Neuronal stem cell (in vitro differentiated cells): ENCODE measurements at regions not wholly inside any gene's neighbourhood (a gene's known extent, or its start where the extent isn't known, plus 50 kb on each side); places are given as distances from the start of the nearest gene placed in this dataset.

Experiments used
- DNase-seq: peaks from one replicate; pipeline ENCODE4 v3.0.0-alpha.2; 2013; ENCODE audit warnings: low spot score
- H2AFZ ChIP-seq: one replicate; pipeline ENCODE4 v1.6.1; 2013; ENCODE audit warnings: mild to moderate bottlenecking, low read length, inconsistent platforms
- H2AK5ac ChIP-seq: 2 replicates; pipeline ENCODE4 v1.6.1; 2013; ENCODE audit warnings: low read depth, mild to moderate bottlenecking, inconsistent platforms, low read length, moderate library complexity, mixed read lengths
- H2BK120ac ChIP-seq: 2 replicates; pipeline ENCODE4 v1.6.1; 2013; ENCODE audit warnings: low read depth, mild to moderate bottlenecking, inconsistent platforms, low read length, moderate library complexity, mixed read lengths
- H2BK12ac ChIP-seq: one replicate; pipeline ENCODE4 v1.6.1; 2013; ENCODE audit warnings: low read length, inconsistent platforms
- H2BK15ac ChIP-seq: 2 replicates; pipeline ENCODE4 v1.6.1; 2013; ENCODE audit warnings: mild to moderate bottlenecking, low read length, inconsistent platforms, mixed read lengths
- H2BK5ac ChIP-seq: one replicate; pipeline ENCODE4 v1.6.1; 2013; ENCODE audit warnings: inconsistent platforms, mild to moderate bottlenecking, low read length, moderate library complexity
- H3K14ac ChIP-seq: one replicate; pipeline ENCODE4 v1.6.1; 2013; ENCODE audit warnings: low read length, inconsistent platforms
- H3K18ac ChIP-seq: 2 replicates; pipeline ENCODE4 v1.6.1; 2013; ENCODE audit warnings: low read length, inconsistent platforms
- H3K23ac ChIP-seq: 2 replicates; pipeline ENCODE4 v1.6.1; 2013; ENCODE audit warnings: low read depth, mild to moderate bottlenecking, mixed read lengths, low read length, inconsistent platforms; ENCODE audit not compliant: poor library complexity
- H3K27ac ChIP-seq: replicated peaks from 3 replicates; pipeline ENCODE4 v1.5.1; 2013; ENCODE audit warnings: low read length, inconsistent platforms
- H3K27me3 ChIP-seq, 3 experiments: 2 replicates each; pipeline ENCODE4 v1.6.1; 2013; ENCODE audit warnings: low read length in 3 of 3, mild to moderate bottlenecking in 2 of 3, inconsistent platforms in 1 of 3, low read depth in 1 of 3, mixed read lengths in 1 of 3, moderate library complexity in 1 of 3; ENCODE audit not compliant: control insufficient read depth in 3 of 3, insufficient read depth in 3 of 3
- H3K36me3 ChIP-seq, 2 donors: replicated peaks in 1 of 2; 2 replicates each; pipeline ENCODE4 v1.6.1; 2013; ENCODE audit warnings: low read length in 2 of 2; ENCODE audit not compliant: control insufficient read depth in 2 of 2, insufficient read depth in 2 of 2
- H3K4ac ChIP-seq: 2 replicates; pipeline ENCODE4 v1.6.1; 2013; ENCODE audit warnings: inconsistent platforms, mild to moderate bottlenecking, low read length, moderate library complexity
- H3K4me1 ChIP-seq, 2 donors: 1 replicate in 1 of 2; 2 replicates in 1 of 2; pipeline ENCODE4 v1.6.1; 2013; ENCODE audit warnings: low read length in 2 of 2, low read depth in 1 of 2; ENCODE audit not compliant: control insufficient read depth in 2 of 2, insufficient read depth in 1 of 2
- H3K4me2 ChIP-seq: one replicate; pipeline ENCODE4 v1.6.1; 2013; ENCODE audit warnings: mild to moderate bottlenecking, low read length, inconsistent platforms; ENCODE audit not compliant: insufficient read depth, poor library complexity, severe bottlenecking
- H3K4me3 ChIP-seq, 2 donors: 2 replicates each; pipeline ENCODE4 v1.5.1; 2013; ENCODE audit warnings: low read length in 2 of 2, mild to moderate bottlenecking in 2 of 2, inconsistent platforms in 1 of 2, moderate library complexity in 1 of 2
- H3K79me1 ChIP-seq: one replicate; pipeline ENCODE4 v1.6.1; 2013; ENCODE audit warnings: low read depth, mild to moderate bottlenecking, inconsistent platforms, low read length, moderate library complexity
- H3K9ac ChIP-seq: one replicate; pipeline ENCODE4 v1.6.1; 2013; ENCODE audit warnings: mild to moderate bottlenecking, low read depth, low read length, inconsistent platforms; ENCODE audit not compliant: poor library complexity
- H3K9me3 ChIP-seq, 2 donors: replicated peaks in 1 of 2; 2 replicates each; pipeline versions ENCODE3 to v1.6.1; 2013; ENCODE audit warnings: low read length in 2 of 2, mild to moderate bottlenecking in 2 of 2, inconsistent platforms in 1 of 2, low read depth in 1 of 2, mixed read lengths in 1 of 2, moderate library complexity in 1 of 2; ENCODE audit not compliant: control insufficient read depth in 2 of 2, insufficient read depth in 1 of 2
- H4K8ac ChIP-seq: one replicate; pipeline ENCODE4 v1.6.1; 2013; ENCODE audit warnings: low read depth, mild to moderate bottlenecking, inconsistent platforms, low read length, moderate library complexity
- H4K91ac ChIP-seq: one replicate; pipeline ENCODE4 v1.6.1; 2013; ENCODE audit warnings: low read length, low read depth, mild to moderate bottlenecking, inconsistent platforms; ENCODE audit not compliant: poor library complexity
- WGBS, 2 donors: extraction: QIAGEN DNeasy Blood & Tissue Kit; methylation state at CpG; one replicate each; pipeline ENCODE4 v1.1.7; 2013; ENCODE audit warnings: missing lambda C conversion rate in 2 of 2, mixed read lengths in 1 of 2; ENCODE audit not compliant: insufficient read length in 2 of 2, insufficient replicate concordance in 1 of 2; ENCODE audit errors: extremely low coverage in 2 of 2; 5-methylcytosine and 5-hydroxymethylcytosine counted together

- H3K27me3 ChIP-seq: no peaks in the 10 kb centered on the region
- peak overlapping the region; percentile 40 for H2AFZ ChIP-seq
- H3K18ac ChIP-seq: no peak overlapping the region
- H3K9me3 ChIP-seq: peaks cover 0 to 71% of the 10 kb centered on the region in 2 donors
- H3K4me1 ChIP-seq: no peaks in the 10 kb centered on the region
- H2AK5ac ChIP-seq: no peak overlapping the region
- H2BK12ac ChIP-seq: no peak overlapping the region
- H3K79me1 ChIP-seq: peaks cover 5% of the 10 kb centered on the region
- H2BK5ac ChIP-seq: no peak overlapping the region
- no peak overlapping the region for H3K14ac ChIP-seq
- no peak for DNase-seq
- H4K8ac ChIP-seq: no peak overlapping the region
- no peak overlapping the region for H3K23ac ChIP-seq
- no peak overlapping the region for H2BK120ac ChIP-seq
- H2BK15ac ChIP-seq: no peak overlapping the region
- H3K4ac ChIP-seq: no peak overlapping the region
- no peak overlapping the region for H3K4me2 ChIP-seq
- H3K4me3 ChIP-seq: peak overlapping the region in 1 of 2 donors; percentile 46
- no CpG with 5 or more reads among the region's 53 CpGs for WGBS, 2 donors
- no peak overlapping the region for H3K9ac ChIP-seq
- H3K36me3 ChIP-seq: no peaks in the 10 kb centered on the region
- no peak overlapping the region for H3K27ac ChIP-seq
- H4K91ac ChIP-seq: no peak overlapping the region
Measured at GRCh38 chr12:38152816-38153736, 163.5 kb upstream of the ALG10B start.

DNA sequence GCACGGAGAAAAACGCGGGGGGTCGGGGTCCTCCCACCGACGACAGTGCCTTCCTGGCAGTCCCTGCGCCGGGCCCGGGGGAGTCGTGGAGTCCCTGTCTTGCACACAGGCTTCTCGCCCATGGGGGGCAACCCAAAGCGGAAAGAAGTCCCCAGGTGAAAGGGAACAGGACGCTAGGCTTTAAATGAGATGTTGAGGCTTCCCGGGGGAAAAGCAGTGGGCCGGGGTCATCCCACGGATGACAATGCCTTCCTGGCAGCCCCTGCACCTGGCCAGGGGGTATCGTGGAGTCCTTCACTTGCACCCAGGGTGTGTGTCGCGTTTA is 162.9 kb upstream of the ALG10B start:
- no peak overlapping the region for H3K14ac ChIP-seq
- WGBS, 2 donors: no CpG with 5 or more reads among the region's 19 CpGs
- H4K8ac ChIP-seq: no peak overlapping the region

DNA sequence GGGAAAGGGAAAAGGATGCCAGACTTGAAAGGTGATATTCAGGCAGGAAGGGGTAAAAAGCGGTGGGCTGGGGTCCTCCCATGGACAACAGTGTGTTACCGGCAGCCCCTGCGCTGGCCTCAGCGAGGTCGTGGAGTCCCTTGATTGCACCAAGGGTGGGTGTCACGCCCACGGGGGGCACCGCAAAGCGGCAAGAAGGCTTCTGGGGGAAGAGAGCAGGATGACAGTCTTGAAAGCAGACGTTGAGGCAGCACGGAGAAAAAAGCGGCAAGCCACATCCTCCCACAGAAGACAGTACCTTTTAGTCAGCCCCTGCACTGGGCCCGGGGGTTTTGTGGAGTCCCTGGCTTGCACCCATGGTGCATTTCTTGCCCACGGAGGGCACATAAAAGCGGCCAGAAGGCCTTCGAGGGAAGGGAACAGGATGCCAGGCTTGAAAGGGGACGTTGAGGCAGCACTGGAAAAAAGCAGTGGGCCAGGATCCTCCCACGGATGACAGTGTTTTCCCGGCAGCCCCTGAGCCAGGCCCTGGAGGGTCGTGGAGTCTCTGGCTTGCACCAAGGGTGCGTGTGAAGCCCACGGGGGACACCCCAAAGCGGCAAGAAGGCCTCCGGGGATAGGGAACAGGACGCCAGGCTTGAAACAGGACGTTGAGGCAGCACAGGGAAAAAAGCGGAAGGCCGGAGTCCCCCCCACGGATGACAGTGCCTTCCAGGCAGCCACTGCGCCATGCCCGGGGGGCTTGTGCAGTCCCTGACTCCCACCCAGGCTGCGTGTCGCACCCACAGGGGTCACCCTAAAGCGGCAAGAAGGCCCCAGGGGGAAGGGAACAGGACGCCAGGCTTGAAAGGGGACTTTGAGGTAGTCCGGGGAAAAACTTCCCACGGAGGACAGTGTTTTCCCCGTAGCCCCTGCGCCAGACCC is 162.2 kb upstream of the ALG10B start:
- Histone ChIP-seq H3K4me2 (no peak overlapping the region), H3K36me3 (no peaks in the 10 kb centered on the region), H4K8ac (no peak overlapping the region), H3K27ac (no peak overlapping the region), H2BK15ac (no peak overlapping the region), H3K4me3 (no peak overlapping the region), H2BK120ac (no peak overlapping the region), H2BK12ac (no peak overlapping the region), H2AK5ac (no peak overlapping the region), H3K79me1 (peaks cover 5% of the 10 kb centered on the region), H4K91ac (no peak overlapping the region), H3K4me1 (no peaks in the 10 kb centered on the region), H3K4ac (no peak overlapping the region), H3K18ac (no peak overlapping the region), H3K9ac (no peak overlapping the region), H2AFZ (peak overlapping the region; percentile 56), H3K23ac (no peak overlapping the region), H2BK5ac (no peak overlapping the region), H3K9me3 (peaks cover 0 to 75% of the 10 kb centered on the region in 2 donors), H3K27me3 (no peaks in the 10 kb centered on the region), H3K14ac (no peak overlapping the region)
- no CpG with 5 or more reads among the region's 39 CpGs for WGBS, 2 donors
- no peak for DNase-seq

More for the DNA sequence above, 162.9 kb upstream of the ALG10B start:
- no peak for DNase-seq
- no peak overlapping the region for H3K27ac ChIP-seq
- no peaks in the 10 kb centered on the region for H3K36me3 ChIP-seq
- H3K4ac ChIP-seq: no peak overlapping the region
- H2BK5ac ChIP-seq: no peak overlapping the region
- no peak overlapping the region for H3K4me3 ChIP-seq
- H3K4me2 ChIP-seq: no peak overlapping the region
- H3K9me3 ChIP-seq: peaks cover 0 to 77% of the 10 kb centered on the region in 2 donors
- H3K18ac ChIP-seq: no peak overlapping the region
- no peak overlapping the region for H2BK12ac ChIP-seq
- no peak overlapping the region for H4K91ac ChIP-seq
- no peak overlapping the region for H2BK15ac ChIP-seq
- H3K9ac ChIP-seq: no peak overlapping the region
- peaks cover 5% of the 10 kb centered on the region for H3K79me1 ChIP-seq
- H2BK120ac ChIP-seq: no peak overlapping the region
- no peak overlapping the region for H3K23ac ChIP-seq
- no peak overlapping the region for H2AK5ac ChIP-seq
- H2AFZ ChIP-seq: no peak overlapping the region
- no peaks in the 10 kb centered on the region for H3K27me3 ChIP-seq
- no peaks in the 10 kb centered on the region for H3K4me1 ChIP-seq

DNA sequence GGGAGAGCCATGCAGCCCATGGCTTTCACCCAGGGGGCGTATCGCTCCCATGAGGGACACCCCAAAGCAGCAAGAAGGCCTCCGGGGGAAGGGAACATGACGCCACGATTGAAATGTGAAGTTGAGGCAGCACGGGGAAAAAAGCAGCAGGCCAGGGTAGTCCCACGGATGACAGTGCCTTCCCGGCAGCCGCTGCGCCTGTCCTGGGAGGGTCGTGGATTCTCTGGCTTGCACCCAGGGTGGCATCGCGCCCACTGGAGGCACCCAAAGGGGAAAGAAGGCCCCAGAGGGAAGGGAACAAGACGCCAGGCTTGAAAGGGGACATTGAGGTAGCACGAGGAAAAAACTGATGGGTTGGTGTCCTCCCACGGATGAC is 161.6 kb upstream of the ALG10B start:
- Histone ChIP-seq H3K9ac (no peak overlapping the region), H3K14ac (no peak overlapping the region), H3K9me3 (peaks cover 0 to 75% of the 10 kb centered on the region in 2 donors), H2AFZ (peak overlapping the region; percentile 56), H3K18ac (no peak overlapping the region), H3K4ac (no peak overlapping the region), H3K4me2 (no peak overlapping the region), H3K27ac (no peak overlapping the region), H4K8ac (no peak overlapping the region), H3K27me3 (no peaks in the 10 kb centered on the region), H3K4me1 (no peaks in the 10 kb centered on the region), H3K4me3 (no peak overlapping the region), H2AK5ac (no peak overlapping the region), H4K91ac (no peak overlapping the region), H3K23ac (no peak overlapping the region), H3K36me3 (no peaks in the 10 kb centered on the region), H2BK120ac (no peak overlapping the region), H2BK5ac (no peak overlapping the region), H2BK12ac (no peak overlapping the region), H3K79me1 (peaks cover 3% of the 10 kb centered on the region), H2BK15ac (no peak overlapping the region)
- WGBS, 2 donors: no CpG with 5 or more reads among the region's 16 CpGs
- DNase-seq: no peak
